ENCODE measurements at regions not wholly inside any gene's neighbourhood (a gene's known extent, or its start where the extent isn't known, plus 50 kb on each side); places are given as distances from the start of the nearest gene placed in this dataset.

DNA sequence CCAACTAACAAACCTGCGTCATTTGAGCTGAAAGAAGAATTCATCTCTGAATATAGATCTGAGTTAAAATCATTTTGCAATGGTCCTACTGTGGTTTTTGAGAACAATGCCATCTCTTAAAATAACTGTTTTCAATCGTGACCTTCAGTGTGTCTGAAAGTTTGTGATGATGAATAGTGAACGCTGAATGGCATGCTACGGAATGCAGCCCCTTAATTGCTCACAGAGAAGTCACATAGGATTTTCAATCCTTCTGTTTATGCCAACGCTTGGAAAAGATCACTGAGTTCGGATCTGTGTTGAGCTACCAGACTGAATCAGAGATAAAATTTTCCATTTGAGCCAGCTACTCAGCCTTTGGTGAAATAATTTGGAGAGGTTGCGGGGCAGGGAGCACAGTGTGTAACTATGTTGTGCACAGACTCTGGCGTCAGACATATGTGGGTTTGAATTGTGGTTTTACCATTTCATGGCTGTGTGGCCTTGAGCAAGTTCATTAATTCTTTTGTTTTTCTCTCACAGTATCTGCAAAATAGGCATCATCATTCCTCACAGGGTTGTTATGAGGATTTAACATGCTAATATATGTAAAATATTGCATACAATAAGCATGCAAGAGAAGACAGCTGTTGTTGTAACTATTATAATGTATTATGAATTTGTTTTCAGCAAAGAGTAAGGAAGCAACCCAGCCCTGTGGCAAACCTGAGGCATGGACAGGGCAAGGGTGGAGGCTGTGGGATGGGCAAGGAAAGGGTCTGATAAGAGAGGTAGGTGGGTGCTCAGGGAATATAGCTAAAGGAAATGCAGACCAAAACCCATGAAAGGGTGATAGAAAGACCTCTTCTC is 679.9 kb downstream of the KCNA4 start:
- H3K4me1 Mint-ChIP-seq (ENCODE audit: insufficient read depth, unreplicated experiment), result no peaks in the 10 kb centered on the region
- H3K27ac Mint-ChIP-seq (ENCODE audit: low read depth, unreplicated experiment), result no peak overlapping the region
- intact Hi-C loops (cut with micrococcal nuclease), result loop anchor here (10.0 kb wide), 3 partner anchors 632 to 1502 kb away; no protein-coding TSS in a partner anchor
- DNase-seq (ENCODE audit: unreplicated experiment), result no peak
- H3K27me3 Mint-ChIP-seq (ENCODE audit: insufficient read depth, unreplicated experiment), result no peaks in the 10 kb centered on the region
- no peaks in the 10 kb centered on the region for H3K36me3 Mint-ChIP-seq (ENCODE audit: insufficient read depth, unreplicated experiment)
- ChIA-PET CTCF (interaction anchor here (0.7 to 4.9 kb wide), 10 partner anchors 7 to 1643 kb away, joined by 3 to 38 read pairs (median 3); partner anchors contain the start of gene BDNF), POLR2A (interaction anchor here (0.6 kb wide), 1 partner anchor 986 kb away, joined by 3 read pairs; the partner anchor contains the start of gene ARL14EP)
- no peak overlapping the region for H3K4me3 Mint-ChIP-seq (ENCODE audit: unreplicated experiment)
- TF ChIP-seq, protein P1, sequence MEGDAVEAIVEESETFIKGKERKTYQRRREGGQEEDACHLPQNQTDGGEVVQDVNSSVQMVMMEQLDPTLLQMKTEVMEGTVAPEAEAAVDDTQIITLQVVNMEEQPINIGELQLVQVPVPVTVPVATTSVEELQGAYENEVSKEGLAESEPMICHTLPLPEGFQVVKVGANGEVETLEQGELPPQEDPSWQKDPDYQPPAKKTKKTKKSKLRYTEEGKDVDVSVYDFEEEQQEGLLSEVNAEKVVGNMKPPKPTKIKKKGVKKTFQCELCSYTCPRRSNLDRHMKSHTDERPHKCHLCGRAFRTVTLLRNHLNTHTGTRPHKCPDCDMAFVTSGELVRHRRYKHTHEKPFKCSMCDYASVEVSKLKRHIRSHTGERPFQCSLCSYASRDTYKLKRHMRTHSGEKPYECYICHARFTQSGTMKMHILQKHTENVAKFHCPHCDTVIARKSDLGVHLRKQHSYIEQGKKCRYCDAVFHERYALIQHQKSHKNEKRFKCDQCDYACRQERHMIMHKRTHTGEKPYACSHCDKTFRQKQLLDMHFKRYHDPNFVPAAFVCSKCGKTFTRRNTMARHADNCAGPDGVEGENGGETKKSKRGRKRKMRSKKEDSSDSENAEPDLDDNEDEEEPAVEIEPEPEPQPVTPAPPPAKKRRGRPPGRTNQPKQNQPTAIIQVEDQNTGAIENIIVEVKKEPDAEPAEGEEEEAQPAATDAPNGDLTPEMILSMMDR (IDR thresholded peaks at IDR 0.05; ENCODE audit: unreplicated experiment), result no peak
- no peaks in the 10 kb centered on the region for H3K9me3 Mint-ChIP-seq (ENCODE audit: unreplicated experiment)
- no TSS peak for BruUV-seq (replicated peaks)

DNA sequence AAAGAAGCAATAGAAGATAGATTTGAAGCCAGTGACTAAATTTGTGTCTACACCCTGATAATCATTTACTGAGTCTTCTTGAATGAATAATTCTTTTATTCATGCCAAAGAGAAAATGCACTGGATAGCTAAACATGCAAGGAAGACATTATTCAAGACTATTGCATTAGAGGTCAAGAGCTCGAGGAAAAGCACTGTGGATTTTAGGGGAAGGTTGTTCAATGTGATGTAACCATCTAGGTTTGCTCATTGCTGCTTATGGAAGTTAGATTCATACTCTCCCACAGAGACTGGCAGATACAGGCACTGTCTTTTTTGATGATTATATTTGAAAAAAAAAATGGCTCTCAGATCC is 682.1 kb downstream of the KCNA4 start:
- H3K4me1 Mint-ChIP-seq (ENCODE audit: insufficient read depth, unreplicated experiment), result no peaks in the 10 kb centered on the region
- no peak overlapping the region for H3K27ac Mint-ChIP-seq (ENCODE audit: low read depth, unreplicated experiment)
- POLR2A ChIA-PET, result interaction anchor here (0.6 to 1.3 kb wide), 2 partner anchors 148 to 1636 kb away, joined by 3 to 5 read pairs; no protein-coding TSS in a partner anchor
- no peaks in the 10 kb centered on the region for H3K27me3 Mint-ChIP-seq (ENCODE audit: insufficient read depth, unreplicated experiment)
- CTCF ChIA-PET, result interaction anchor here (0.6 to 4.9 kb wide), 18 partner anchors 9 to 1640 kb away, joined by 3 to 38 read pairs (median 4); partner anchors contain the start of gene BDNF
- DNase-seq (ENCODE audit: unreplicated experiment), result no peak
- BruUV-seq (replicated peaks), result no TSS peak
- H3K9me3 Mint-ChIP-seq (ENCODE audit: unreplicated experiment), result no peaks in the 10 kb centered on the region
- intact Hi-C loops (cut with micrococcal nuclease), result loop anchor here (1.0 to 10.0 kb wide), 5 partner anchors 630 to 1837 kb away; no protein-coding TSS in a partner anchor
- no peaks in the 10 kb centered on the region for H3K36me3 Mint-ChIP-seq (ENCODE audit: insufficient read depth, unreplicated experiment)
- H3K4me3 Mint-ChIP-seq (ENCODE audit: unreplicated experiment), result no peak overlapping the region
- TF ChIP-seq, protein P1 (IDR thresholded peaks at IDR 0.05; ENCODE audit: unreplicated experiment), result no peak

DNA sequence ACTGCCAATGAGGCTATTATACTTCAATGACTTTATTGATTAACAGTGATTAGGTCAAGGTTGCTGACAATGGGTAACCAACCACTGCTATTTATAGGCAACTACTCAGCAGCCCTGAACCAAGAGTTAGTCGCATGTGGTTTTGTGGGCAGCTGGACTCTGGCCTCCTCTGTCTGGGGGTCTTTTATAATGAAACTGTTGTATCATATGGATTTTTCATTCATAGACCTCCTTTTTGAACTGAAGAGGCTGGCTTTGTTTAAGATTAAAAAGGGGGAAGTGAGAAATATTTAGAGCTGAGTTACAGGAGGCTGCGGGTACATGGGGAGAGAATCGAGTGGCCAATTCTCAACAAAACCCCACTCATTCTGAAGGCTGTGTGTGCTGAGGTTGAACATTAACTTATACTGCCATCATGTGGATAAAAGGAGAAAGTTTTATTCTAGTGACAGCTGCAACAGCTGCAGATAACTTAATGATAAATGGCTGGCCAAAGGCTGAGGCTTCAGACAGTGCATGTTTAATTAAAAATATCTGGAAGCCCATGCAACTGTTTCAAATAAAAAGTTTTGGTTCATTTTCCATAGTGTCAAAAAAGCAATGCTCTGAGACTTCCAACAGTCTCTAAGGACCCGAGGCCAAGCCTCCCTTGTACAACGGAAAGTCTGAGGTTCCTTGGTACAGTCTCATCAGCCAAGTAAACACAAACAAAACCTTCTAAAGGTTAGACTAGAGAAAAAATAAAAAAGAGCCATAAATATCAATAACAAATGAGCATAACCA is 682.6 kb downstream of the KCNA4 start:
- peaks cover 3% of the 10 kb centered on the region for H3K4me1 Mint-ChIP-seq (ENCODE audit: insufficient read depth, unreplicated experiment)
- no peaks in the 10 kb centered on the region for H3K36me3 Mint-ChIP-seq (ENCODE audit: insufficient read depth, unreplicated experiment)
- intact Hi-C loops (cut with micrococcal nuclease), result loop anchor here (1.0 to 10.0 kb wide), 5 partner anchors 629 to 1837 kb away; no protein-coding TSS in a partner anchor
- H3K27me3 Mint-ChIP-seq (ENCODE audit: insufficient read depth, unreplicated experiment), result no peaks in the 10 kb centered on the region
- TF ChIP-seq, protein P1 (IDR thresholded peaks at IDR 0.05; ENCODE audit: unreplicated experiment), result peak; percentile 50
- CTCF ChIA-PET, result interaction anchor here (0.6 to 4.9 kb wide), 21 partner anchors 9 to 1639 kb away, joined by 3 to 38 read pairs (median 4); partner anchors contain the start of gene BDNF
- H3K27ac Mint-ChIP-seq (ENCODE audit: low read depth, unreplicated experiment), result no peak overlapping the region
- no peak overlapping the region for H3K4me3 Mint-ChIP-seq (ENCODE audit: unreplicated experiment)
- peak; percentile 56 for DNase-seq (ENCODE audit: unreplicated experiment)
- POLR2A ChIA-PET, result interaction anchor here (0.6 to 1.3 kb wide), 2 partner anchors 147 to 1635 kb away, joined by 3 to 5 read pairs; no protein-coding TSS in a partner anchor
- BruUV-seq (replicated peaks), result no TSS peak
- H3K9me3 Mint-ChIP-seq (ENCODE audit: unreplicated experiment), result no peaks in the 10 kb centered on the region
